ENCODE measurements at regions not wholly inside any gene's neighbourhood (a gene's known extent, or its start where the extent isn't known, plus 50 kb on each side); places are given as distances from the start of the nearest gene placed in this dataset.

GRCh38 chr6:44650495-44650894, 263.0 kb downstream of the CDC5L start:
- TF ChIP-seq, protein P1, sequence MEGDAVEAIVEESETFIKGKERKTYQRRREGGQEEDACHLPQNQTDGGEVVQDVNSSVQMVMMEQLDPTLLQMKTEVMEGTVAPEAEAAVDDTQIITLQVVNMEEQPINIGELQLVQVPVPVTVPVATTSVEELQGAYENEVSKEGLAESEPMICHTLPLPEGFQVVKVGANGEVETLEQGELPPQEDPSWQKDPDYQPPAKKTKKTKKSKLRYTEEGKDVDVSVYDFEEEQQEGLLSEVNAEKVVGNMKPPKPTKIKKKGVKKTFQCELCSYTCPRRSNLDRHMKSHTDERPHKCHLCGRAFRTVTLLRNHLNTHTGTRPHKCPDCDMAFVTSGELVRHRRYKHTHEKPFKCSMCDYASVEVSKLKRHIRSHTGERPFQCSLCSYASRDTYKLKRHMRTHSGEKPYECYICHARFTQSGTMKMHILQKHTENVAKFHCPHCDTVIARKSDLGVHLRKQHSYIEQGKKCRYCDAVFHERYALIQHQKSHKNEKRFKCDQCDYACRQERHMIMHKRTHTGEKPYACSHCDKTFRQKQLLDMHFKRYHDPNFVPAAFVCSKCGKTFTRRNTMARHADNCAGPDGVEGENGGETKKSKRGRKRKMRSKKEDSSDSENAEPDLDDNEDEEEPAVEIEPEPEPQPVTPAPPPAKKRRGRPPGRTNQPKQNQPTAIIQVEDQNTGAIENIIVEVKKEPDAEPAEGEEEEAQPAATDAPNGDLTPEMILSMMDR (IDR thresholded peaks at IDR 0.05; ENCODE audit: borderline replicate concordance, insufficient read depth, low read depth, low read length), result no peak
- H3K4me3 ChIP-seq (ENCODE audit: low read depth, low read length), result no peak overlapping the region

DNA sequence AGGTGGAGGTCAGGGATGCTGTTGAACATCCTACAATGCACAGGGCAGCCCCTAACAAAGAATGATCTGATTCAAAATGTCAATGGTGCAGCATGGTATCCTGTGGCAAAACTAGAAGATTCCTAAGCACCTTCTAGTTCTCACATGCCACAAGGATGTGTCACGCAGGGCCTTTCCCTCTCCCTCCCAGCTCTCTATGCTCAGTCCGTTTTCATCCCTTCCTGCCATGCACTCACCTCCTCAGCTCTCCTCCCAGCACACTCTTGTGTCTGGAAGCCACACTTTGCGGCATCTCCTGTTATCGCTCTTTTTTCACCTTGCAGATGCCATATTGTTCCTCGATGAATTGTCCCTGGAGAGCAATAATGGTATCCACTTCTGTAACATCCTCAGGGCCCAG, 263.4 kb downstream of the CDC5L start:
- TF ChIP-seq, protein P1 (IDR thresholded peaks at IDR 0.05; ENCODE audit: borderline replicate concordance, insufficient read depth, low read depth, low read length), result no peak

DNA sequence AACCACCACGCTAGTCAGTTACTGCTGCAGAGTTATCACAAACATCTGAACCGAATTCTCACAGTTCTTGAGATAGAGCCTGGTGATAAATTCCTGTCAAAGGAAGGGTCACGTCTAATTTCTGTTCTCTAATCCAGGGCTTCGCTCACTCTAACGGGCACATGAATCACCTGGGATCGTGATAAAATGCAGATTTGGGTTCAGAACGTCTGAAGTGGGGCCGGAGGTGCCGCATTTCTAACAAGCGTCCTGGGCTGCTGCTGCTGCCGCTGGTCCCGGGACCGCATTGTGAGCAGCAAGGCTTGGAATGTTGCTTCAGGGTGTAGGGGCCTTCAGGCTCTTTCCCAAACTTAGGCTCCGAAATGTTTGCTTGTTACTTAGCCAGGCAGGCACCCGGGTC, 264.1 kb downstream of the CDC5L start:
- H3K4me3 ChIP-seq (ENCODE audit: low read depth, low read length), result no peak overlapping the region
- TF ChIP-seq, protein P1 (IDR thresholded peaks at IDR 0.05; ENCODE audit: borderline replicate concordance, insufficient read depth, low read depth, low read length), result no peak

More for the DNA sequence above, 263.4 kb downstream of the CDC5L start:
- H3K4me3 ChIP-seq (ENCODE audit: low read depth, low read length), result no peak overlapping the region

GRCh38 chr6:44652547-44652946, 265.0 kb downstream of the CDC5L start:
- TF ChIP-seq, protein P1 (IDR thresholded peaks at IDR 0.05; ENCODE audit: borderline replicate concordance, insufficient read depth, low read depth, low read length), result no peak
- H3K4me3 ChIP-seq (ENCODE audit: low read depth, low read length), result no peak overlapping the region

DNA sequence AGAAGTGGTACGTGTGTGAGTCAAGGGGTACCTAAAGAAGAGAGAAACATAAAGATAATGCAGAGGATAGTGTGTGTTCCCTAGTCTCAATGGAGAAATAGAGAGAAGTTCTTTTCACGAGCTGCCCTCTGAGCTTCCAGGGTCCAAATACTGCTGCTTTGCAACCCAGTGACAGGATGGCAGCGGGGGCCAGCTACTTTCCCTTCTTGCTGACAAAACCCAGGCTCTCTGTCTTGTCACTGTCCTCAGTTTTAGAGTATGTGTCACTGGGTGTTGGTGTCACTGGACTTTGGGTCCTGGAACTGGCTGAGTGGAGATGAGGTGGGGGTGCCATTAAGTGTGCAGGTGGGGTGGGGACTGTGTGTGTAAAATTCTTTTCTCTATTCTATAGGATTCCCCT, 265.6 kb downstream of the CDC5L start:
- TF ChIP-seq, protein P1 (IDR thresholded peaks at IDR 0.05; ENCODE audit: borderline replicate concordance, insufficient read depth, low read depth, low read length), result no peak
- no peak overlapping the region for H3K4me3 ChIP-seq (ENCODE audit: low read depth, low read length)

- H3K4me3 ChIP-seq (ENCODE audit: low read depth, low read length), result no peak overlapping the region
- TF ChIP-seq, protein P1 (IDR thresholded peaks at IDR 0.05; ENCODE audit: borderline replicate concordance, insufficient read depth, low read depth, low read length), result no peak
These were observed 266.3 kb downstream of the CDC5L start for GRCh38 chr6:44653761-44654218.

- TF ChIP-seq, protein P1 (IDR thresholded peaks at IDR 0.05; ENCODE audit: borderline replicate concordance, insufficient read depth, low read depth, low read length), result peak; percentile 93
- H3K4me3 ChIP-seq (ENCODE audit: low read depth, low read length), result no peak overlapping the region
These were observed 268.2 kb downstream of the CDC5L start for GRCh38 chr6:44655412-44656342.
